Chondrocyte (in vitro differentiated cells): ENCODE measurements at regions not wholly inside any gene's neighbourhood (a gene's known extent, or its start where the extent isn't known, plus 50 kb on each side); places are given as distances from the start of the nearest gene placed in this dataset.

Experiments
- DNase-seq: peaks from one replicate; pipeline ENCODE4 v3.0.0; 2021; ENCODE audit warnings: mixed read lengths, low spot score
- H3K27ac Mint-ChIP-seq: one replicate; pipeline ENCODE4 v1.8.0; 2021; ENCODE audit warnings: mild to moderate bottlenecking, moderate library complexity, mixed read lengths; ENCODE audit not compliant: unreplicated experiment
- H3K27me3 Mint-ChIP-seq: 2 replicates; pipeline ENCODE4 v1.8.0; 2021; ENCODE audit warnings: low read depth, mixed read lengths
- H3K36me3 Mint-ChIP-seq: 2 replicates; pipeline ENCODE4 v1.8.0; 2021; ENCODE audit warnings: low read depth, mixed read lengths
- H3K4me1 Mint-ChIP-seq: 2 replicates; pipeline ENCODE4 v1.8.0; 2021; ENCODE audit warnings: low read depth, mild to moderate bottlenecking, mixed read lengths
- H3K4me3 Mint-ChIP-seq: one replicate; pipeline ENCODE4 v1.8.0; 2021; ENCODE audit warnings: mild to moderate bottlenecking, moderate library complexity, mixed read lengths; ENCODE audit not compliant: unreplicated experiment
- H3K9me3 Mint-ChIP-seq: 2 replicates; pipeline ENCODE4 v1.8.0; 2021; ENCODE audit warnings: low read depth, mixed read lengths
- CTCF ChIP-seq: fragments of 200-600 bp; sonication (generic); IDR thresholded peaks from 2 replicates; pipeline ENCODE4 v1.5.0; 2021; ENCODE audit warnings: antibody characterized with exemption, mild to moderate bottlenecking, moderate library complexity

GRCh38 chr5:43996221-43996620 lies 393.0 kb downstream of the FGF10 start:
- Mint-ChIP-seq H3K27ac (no peak overlapping the region), H3K4me1 (no peaks in the 10 kb centered on the region), H3K9me3 (no peaks in the 10 kb centered on the region), H3K27me3 (peaks cover 2% of the 10 kb centered on the region), H3K36me3 (no peaks in the 10 kb centered on the region), H3K4me3 (no peak overlapping the region)
- no peak for DNase-seq
- TF ChIP-seq CTCF: no peak

- no peak for TF ChIP-seq CTCF
- Mint-ChIP-seq H3K36me3 (no peaks in the 10 kb centered on the region), H3K27me3 (peaks cover 2% of the 10 kb centered on the region), H3K4me1 (no peaks in the 10 kb centered on the region), H3K9me3 (no peaks in the 10 kb centered on the region), H3K4me3 (no peak overlapping the region), H3K27ac (no peak overlapping the region)
- DNase-seq: no peak
Measured at GRCh38 chr5:43994352-43994708, 391.4 kb downstream of the NNT start.

- no peak overlapping the region for H3K27ac Mint-ChIP-seq
- H3K9me3 Mint-ChIP-seq: no peaks in the 10 kb centered on the region
- no peak for DNase-seq
- TF ChIP-seq CTCF: no peak
- H3K36me3 Mint-ChIP-seq: no peaks in the 10 kb centered on the region
- H3K4me1 Mint-ChIP-seq: no peaks in the 10 kb centered on the region
- H3K27me3 Mint-ChIP-seq: peaks cover 2% of the 10 kb centered on the region
- H3K4me3 Mint-ChIP-seq: no peak overlapping the region
Measured at GRCh38 chr5:43993634-43994351, 390.8 kb downstream of the NNT start.

- H3K9me3 Mint-ChIP-seq: peaks cover 2% of the 10 kb centered on the region
- H3K36me3 Mint-ChIP-seq: no peaks in the 10 kb centered on the region
- H3K4me3 Mint-ChIP-seq: no peak overlapping the region
- no peak for DNase-seq
- no peak for TF ChIP-seq CTCF
- no peaks in the 10 kb centered on the region for H3K4me1 Mint-ChIP-seq
- no peaks in the 10 kb centered on the region for H3K27me3 Mint-ChIP-seq
- H3K27ac Mint-ChIP-seq: no peak overlapping the region
Measured at GRCh38 chr5:43985411-43985810, 382.4 kb downstream of the NNT start.

GRCh38 chr5:43981556-43981955 lies 378.6 kb downstream of the NNT start:
- Mint-ChIP-seq H3K4me3 (no peak overlapping the region), H3K4me1 (no peaks in the 10 kb centered on the region), H3K9me3 (peaks cover 27% of the 10 kb centered on the region), H3K27me3 (no peaks in the 10 kb centered on the region), H3K27ac (no peak overlapping the region), H3K36me3 (no peaks in the 10 kb centered on the region)
- TF ChIP-seq CTCF: no peak
- DNase-seq: no peak
